ENCODE measurements at regions not wholly inside any gene's neighbourhood (a gene's known extent, or its start where the extent isn't known, plus 50 kb on each side); places are given as distances from the start of the nearest gene placed in this dataset.

DNA sequence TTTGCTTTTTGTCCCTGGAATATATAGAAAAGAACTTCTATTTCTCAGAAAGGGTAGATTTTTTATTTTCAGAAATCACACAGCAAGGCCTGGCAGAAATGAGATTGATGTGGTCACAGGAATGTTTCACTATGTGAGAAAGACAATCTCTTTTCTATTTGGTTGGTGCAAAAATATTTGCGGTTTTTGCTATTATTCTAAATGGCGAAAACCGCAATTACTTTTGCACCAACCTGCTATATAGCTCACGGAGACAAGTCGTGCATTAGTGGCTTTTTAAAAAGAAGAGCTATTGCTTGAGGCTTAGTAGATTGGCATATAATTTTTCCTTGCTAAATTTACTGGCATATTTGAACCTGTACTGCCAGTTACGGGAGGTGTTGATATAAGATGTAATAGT is 100.4 kb downstream of the ITM2A start:
- no peak for TF ChIP-seq CTCF (IDR thresholded peaks at IDR 0.05; ENCODE audit: insufficient read depth, low read depth, low read length, missing control alignments)
- DNase-seq (ENCODE audit: low read depth): no peak
- no peak overlapping the region for H3K4me3 ChIP-seq (ENCODE audit: low read depth, low read length)

DNA sequence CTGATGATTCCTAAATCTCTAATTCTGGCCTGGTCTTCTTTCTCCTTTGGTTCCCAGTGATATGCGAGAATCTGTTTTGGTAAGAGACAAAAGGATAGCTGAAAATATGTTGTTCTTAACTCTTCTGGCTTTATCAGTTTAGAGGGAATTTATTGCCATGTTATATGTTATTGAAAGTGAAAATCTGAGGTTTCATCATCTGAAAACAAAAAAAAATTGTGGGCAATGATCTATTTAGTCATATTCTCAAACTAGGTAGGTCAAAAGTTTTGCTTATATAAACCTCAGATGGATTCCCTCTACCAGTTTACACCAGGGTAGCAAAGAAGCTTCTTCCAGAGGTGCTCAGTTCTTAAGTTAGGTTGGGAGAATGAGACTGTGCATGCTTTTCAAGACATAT is 103.6 kb downstream of the ITM2A start:
- no peak overlapping the region for H3K4me3 ChIP-seq (ENCODE audit: low read depth, low read length)
- no peak for TF ChIP-seq CTCF (IDR thresholded peaks at IDR 0.05; ENCODE audit: insufficient read depth, low read depth, low read length, missing control alignments)
- DNase-seq (ENCODE audit: low read depth): peak; percentile 36

- TF ChIP-seq CTCF (IDR thresholded peaks at IDR 0.05; ENCODE audit: insufficient read depth, low read depth, low read length, missing control alignments): no peak
- peak; percentile 94 for DNase-seq (ENCODE audit: low read depth)
These were observed 108.0 kb downstream of the ITM2A start for GRCh38 chrX:79259073-79259689.

GRCh38 chrX:79243691-79244090 is 99.2 kb downstream of the GPR174 start:
- no peak overlapping the region for H3K4me3 ChIP-seq (ENCODE audit: low read depth, low read length)
- no peak for DNase-seq (ENCODE audit: low read depth)
- TF ChIP-seq CTCF (IDR thresholded peaks at IDR 0.05; ENCODE audit: insufficient read depth, low read depth, low read length, missing control alignments): no peak

More at GRCh38 chrX:79259073-79259689, 108.0 kb downstream of the ITM2A start:
- H3K4me3 ChIP-seq (ENCODE audit: low read depth, low read length): peak overlapping the region; percentile 15; the same call in 1 of the 2 replicates

GRCh38 chrX:79235899-79236298 is 91.4 kb downstream of the GPR174 start:
- no peak overlapping the region for H3K4me3 ChIP-seq (ENCODE audit: low read depth, low read length)
- no peak for TF ChIP-seq CTCF (IDR thresholded peaks at IDR 0.05; ENCODE audit: insufficient read depth, low read depth, low read length, missing control alignments)
- no peak for DNase-seq (ENCODE audit: low read depth)

DNA sequence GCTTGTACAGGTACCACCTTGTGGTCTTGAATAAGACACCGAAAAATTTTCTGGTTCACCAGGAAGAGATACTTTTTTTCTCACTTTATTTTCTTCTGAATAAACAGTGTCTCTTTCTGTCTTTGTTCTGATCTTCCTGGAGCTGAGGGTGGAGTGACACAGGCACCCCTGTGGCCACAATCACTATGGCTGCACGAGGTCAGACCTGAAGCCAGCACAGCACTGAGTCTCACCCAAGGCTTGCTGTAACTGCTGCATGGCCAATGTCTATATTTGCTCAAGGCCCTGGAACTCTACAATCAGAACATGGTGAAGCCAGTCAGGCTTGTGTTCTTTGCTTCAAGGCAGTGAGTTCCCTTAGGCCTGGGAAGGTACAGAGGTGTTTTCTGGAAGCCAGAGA is 87.2 kb downstream of the GPR174 start:
- TF ChIP-seq CTCF (IDR thresholded peaks at IDR 0.05; ENCODE audit: insufficient read depth, low read depth, low read length, missing control alignments): no peak
- DNase-seq (ENCODE audit: low read depth): no peak

More for the DNA sequence above, 87.2 kb downstream of the GPR174 start:
- H3K4me3 ChIP-seq (ENCODE audit: low read depth, low read length): no peak overlapping the region

All from GM12865 (cell line).